OCI-LY1 (cell line): ENCODE measurements at regions not wholly inside any gene's neighbourhood (a gene's known extent, or its start where the extent isn't known, plus 50 kb on each side); places are given as distances from the start of the nearest gene placed in this dataset.

Source experiments
- CTCF ChIP-seq: fragments of 200-600 bp; sonication (generic), shearing (Covaris generic); IDR thresholded peaks from 2 replicates; pipeline ENCODE4 v1.5.1; 2017; ENCODE audit warnings: mild to moderate bottlenecking, antibody characterized with exemption, low read length, moderate library complexity, mixed read lengths
- EZH2 ChIP-seq: fragments of 200-600 bp; sonication (generic), shearing (Covaris generic); IDR thresholded peaks from 2 replicates; pipeline ENCODE4 v1.8.0; 2017; ENCODE audit warnings: borderline replicate concordance, mixed run types, mild to moderate bottlenecking, antibody characterized with exemption, low read length, moderate library complexity, mixed read lengths

GRCh38 chr6:26226579-26226967 lies 138.4 kb upstream of the BTN3A2 start:
- TF ChIP-seq CTCF = no peak
- no peak for TF ChIP-seq EZH2
